ENCODE measurements at regions not wholly inside any gene's neighbourhood (a gene's known extent, or its start where the extent isn't known, plus 50 kb on each side); places are given as distances from the start of the nearest gene placed in this dataset.

DNA sequence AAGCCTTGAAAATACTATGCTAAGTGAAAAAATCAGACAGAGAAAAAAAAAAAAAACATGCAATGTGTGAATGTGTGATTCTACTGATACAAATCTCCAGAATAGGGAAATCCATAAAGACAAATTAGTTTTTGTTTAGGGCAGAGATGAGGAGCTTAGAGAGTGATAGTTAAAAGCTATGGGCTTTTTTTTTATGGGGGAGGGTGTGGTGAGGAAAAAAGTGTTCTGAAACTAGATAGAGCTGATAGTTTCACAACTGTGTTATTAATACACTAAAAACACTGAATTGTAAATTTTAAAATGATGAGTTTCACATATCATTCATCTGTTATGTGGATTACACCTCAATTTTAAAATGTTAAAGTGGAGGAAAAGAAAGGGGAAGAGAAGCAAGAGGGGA, 228.3 kb upstream of the ZNF462 start:
- no peak overlapping the region for H3K27ac ChIP-seq
- intact Hi-C loops (cut with DNase I) = no loop called here
- H3K9me3 ChIP-seq = no peaks in the 10 kb centered on the region
- H3K36me3 ChIP-seq = no peaks in the 10 kb centered on the region
- H3K4me1 ChIP-seq = no peaks in the 10 kb centered on the region
- no peaks in the 10 kb centered on the region for H3K27me3 ChIP-seq
- TF ChIP-seq, protein P1, sequence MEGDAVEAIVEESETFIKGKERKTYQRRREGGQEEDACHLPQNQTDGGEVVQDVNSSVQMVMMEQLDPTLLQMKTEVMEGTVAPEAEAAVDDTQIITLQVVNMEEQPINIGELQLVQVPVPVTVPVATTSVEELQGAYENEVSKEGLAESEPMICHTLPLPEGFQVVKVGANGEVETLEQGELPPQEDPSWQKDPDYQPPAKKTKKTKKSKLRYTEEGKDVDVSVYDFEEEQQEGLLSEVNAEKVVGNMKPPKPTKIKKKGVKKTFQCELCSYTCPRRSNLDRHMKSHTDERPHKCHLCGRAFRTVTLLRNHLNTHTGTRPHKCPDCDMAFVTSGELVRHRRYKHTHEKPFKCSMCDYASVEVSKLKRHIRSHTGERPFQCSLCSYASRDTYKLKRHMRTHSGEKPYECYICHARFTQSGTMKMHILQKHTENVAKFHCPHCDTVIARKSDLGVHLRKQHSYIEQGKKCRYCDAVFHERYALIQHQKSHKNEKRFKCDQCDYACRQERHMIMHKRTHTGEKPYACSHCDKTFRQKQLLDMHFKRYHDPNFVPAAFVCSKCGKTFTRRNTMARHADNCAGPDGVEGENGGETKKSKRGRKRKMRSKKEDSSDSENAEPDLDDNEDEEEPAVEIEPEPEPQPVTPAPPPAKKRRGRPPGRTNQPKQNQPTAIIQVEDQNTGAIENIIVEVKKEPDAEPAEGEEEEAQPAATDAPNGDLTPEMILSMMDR (IDR thresholded peaks at IDR 0.05) = no peak
- H3K4me3 ChIP-seq = no peak overlapping the region
- ATAC-seq (no peak), DNase-seq (no peak)

DNA sequence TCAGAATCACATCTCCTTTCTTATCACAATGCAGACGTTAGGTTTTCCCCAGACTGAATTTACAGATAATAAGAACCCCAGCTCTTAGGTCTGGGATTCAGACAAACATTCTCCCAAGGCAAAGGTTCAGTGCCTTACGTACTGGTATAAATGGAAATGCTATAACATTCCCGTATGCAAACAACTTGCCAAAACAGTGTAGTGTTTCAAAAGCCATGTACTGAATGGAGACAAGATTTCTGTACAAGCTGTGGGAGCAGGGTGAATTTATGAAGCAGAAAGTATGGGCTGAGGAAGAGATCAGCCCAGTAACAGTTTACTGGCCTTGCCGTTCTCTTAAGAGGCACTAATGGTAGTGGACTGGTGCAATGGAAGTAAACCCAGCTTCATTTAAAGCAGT, 225.5 kb upstream of the ZNF462 start:
- 32 to 51% (median 43%) methylated on average over 4 of the region's 4 CpGs for WGBS, 4 donors

DNA sequence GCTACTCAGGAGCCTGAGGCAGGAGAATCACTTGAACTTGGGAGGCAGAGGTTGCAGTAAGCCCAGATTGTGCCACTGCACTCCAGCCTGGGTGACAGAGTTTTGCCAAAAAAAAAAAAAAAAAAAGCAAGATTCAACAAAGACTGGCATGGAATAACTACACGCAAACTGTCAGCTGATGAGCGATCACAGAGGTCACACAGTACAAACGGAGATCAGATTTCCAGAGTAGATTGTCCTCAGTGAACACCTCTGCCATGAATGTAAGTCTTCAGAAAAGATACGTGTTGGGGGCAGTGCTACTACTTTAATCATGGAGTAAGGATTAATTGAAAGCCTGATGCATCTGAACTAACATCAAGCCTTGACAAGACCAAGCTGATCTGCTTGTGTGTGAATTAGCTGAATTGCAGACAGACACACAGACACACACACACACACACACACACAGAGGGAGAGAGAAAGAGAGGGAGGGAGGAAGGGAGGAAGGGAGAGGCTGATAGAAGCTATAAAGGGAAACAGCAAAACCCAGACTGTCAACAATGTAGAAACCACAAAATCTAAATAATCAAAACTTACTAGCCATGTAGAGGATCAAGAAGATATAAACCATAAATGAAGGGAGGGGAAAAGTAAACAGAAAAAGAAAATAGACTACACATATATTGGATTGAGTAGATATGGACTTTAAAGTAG, 222.9 kb upstream of the ZNF462 start:
- Histone ChIP-seq H3K36me3 (no peaks in the 10 kb centered on the region), H3K27ac (no peak overlapping the region), H3K4me3 (no peak overlapping the region), H3K9me3 (peaks cover 0 to 7% (median 0%) of the 10 kb centered on the region in 12 donors), H3K4me1 (no peaks in the 10 kb centered on the region), H3K27me3 (no peaks in the 10 kb centered on the region)
- no peak for TF ChIP-seq POLR2A (IDR thresholded peaks at IDR 0.05)
- TF ChIP-seq, protein P1 (IDR thresholded peaks at IDR 0.05) = no peak
- 89 to 92% (median 91%) methylated on average over 4 of the region's 4 CpGs for WGBS, 4 donors
- ATAC-seq (no peak), DNase-seq (no peak)
- intact Hi-C loops (cut with DNase I) = loop anchor here in 4 of 10 donors (10.0 kb wide), 2 partner anchors 225 to 535 kb away; partner anchors contain the start of gene ZNF462 (in 3 of the 4)

More for the DNA sequence above, 225.5 kb upstream of the ZNF462 start:
- Histone ChIP-seq H3K36me3 (no peaks in the 10 kb centered on the region), H3K9me3 (no peaks in the 10 kb centered on the region), H3K4me3 (no peak overlapping the region), H3K4me1 (no peaks in the 10 kb centered on the region), H3K27ac (no peak overlapping the region), H3K27me3 (no peaks in the 10 kb centered on the region)
- TF ChIP-seq POLR2A (IDR thresholded peaks at IDR 0.05) = no peak
- TF ChIP-seq, protein P1 (IDR thresholded peaks at IDR 0.05) = no peak
- intact Hi-C loops (cut with DNase I) = no loop called here
- DNase-seq = no peak
- ATAC-seq = no peak

DNA sequence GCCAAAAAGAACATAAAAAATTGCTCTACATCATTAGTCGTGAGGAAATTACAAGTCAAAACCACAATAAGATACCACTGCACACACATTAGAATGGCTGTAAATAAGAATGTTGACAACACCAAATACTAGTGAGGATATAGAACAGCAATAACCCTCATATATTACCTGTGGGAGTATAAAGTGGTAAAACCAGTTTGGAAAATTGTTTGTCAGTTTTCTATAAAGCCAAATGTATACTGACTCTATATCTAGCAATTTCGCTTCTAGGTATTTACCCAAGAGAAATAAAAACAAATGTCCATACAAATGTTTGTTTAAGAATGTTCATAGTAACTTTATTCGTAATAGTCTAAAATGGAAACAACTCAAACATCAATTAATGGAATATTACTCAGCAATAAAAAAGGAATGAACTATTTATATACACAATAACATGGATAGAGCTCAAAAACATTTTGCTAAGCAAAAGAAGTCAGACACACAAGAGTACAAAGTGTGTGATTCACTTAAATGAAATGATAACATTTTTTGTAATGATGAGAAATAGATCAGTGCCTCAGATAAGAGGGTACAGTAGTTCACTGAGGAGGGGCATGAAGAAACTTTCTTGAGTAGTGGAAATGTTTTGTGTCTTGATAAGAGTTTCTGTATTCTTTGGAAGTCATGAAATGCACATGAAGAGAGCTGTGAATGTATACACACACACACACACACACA, 219.6 kb upstream of the ZNF462 start:
- no peaks in the 10 kb centered on the region for H3K36me3 ChIP-seq
- no peak for DNase-seq
- no peak for ATAC-seq
- intact Hi-C loops (cut with DNase I) = loop anchor here in 4 of 10 donors (10.0 kb wide), 2 partner anchors 221 to 531 kb away; partner anchors contain the start of gene ZNF462 (in 3 of the 4)
- no peaks in the 10 kb centered on the region for H3K27me3 ChIP-seq
- peaks cover 0 to 7% (median 0%) of the 10 kb centered on the region in 12 donors for H3K9me3 ChIP-seq
- H3K27ac ChIP-seq = no peak overlapping the region
- WGBS, 4 donors = 94 to 96% (median 95%) methylated on average over 3 of the region's 3 CpGs
- H3K4me3 ChIP-seq = no peak overlapping the region
- no peak for TF ChIP-seq POLR2A (IDR thresholded peaks at IDR 0.05)
- TF ChIP-seq, protein P1 (IDR thresholded peaks at IDR 0.05) = no peak
- no peaks in the 10 kb centered on the region for H3K4me1 ChIP-seq

Data from heart left ventricle (tissue), 16 donors.